C4-2B (cell line): ENCODE measurements at regions not wholly inside any gene's neighbourhood (a gene's known extent, or its start where the extent isn't known, plus 50 kb on each side); places are given as distances from the start of the nearest gene placed in this dataset.

Source experiments
- CTCF ChIP-seq: fragments of 450-650 bp; conservative IDR thresholded peaks from 2 replicates; pipeline ENCODE4 v1.5.1; 2017; ENCODE audit warnings: mild to moderate bottlenecking
- ZFX ChIP-seq: fragments of 450-650 bp; IDR thresholded peaks from 2 replicates; pipeline ENCODE4 v1.6.1; 2017

- TF ChIP-seq CTCF (no peak), ZFX (no peak)
Measured at GRCh38 chr18:61194726-61195125, 138.5 kb upstream of the CDH20 start.
